HEK293 (cell line): ENCODE measurements at regions not wholly inside any gene's neighbourhood (a gene's known extent, or its start where the extent isn't known, plus 50 kb on each side); places are given as distances from the start of the nearest gene placed in this dataset.

Source experiments
- GLIS2 ChIP-seq: fragments of 450-650 bp; formaldehyde crosslinking; IDR thresholded peaks from 2 replicates; pipeline ENCODE4 v1.5.1; 2016; ENCODE audit warnings: missing biosample characterization, missing genetic modification characterization
- TF ChIP-seq, protein P1 (sequence below): fragments of 450-650 bp; formaldehyde crosslinking; IDR thresholded peaks from 2 replicates; pipeline ENCODE4 v1.5.1; 2016; ENCODE audit warnings: missing biosample characterization, missing genetic modification characterization

DNA sequence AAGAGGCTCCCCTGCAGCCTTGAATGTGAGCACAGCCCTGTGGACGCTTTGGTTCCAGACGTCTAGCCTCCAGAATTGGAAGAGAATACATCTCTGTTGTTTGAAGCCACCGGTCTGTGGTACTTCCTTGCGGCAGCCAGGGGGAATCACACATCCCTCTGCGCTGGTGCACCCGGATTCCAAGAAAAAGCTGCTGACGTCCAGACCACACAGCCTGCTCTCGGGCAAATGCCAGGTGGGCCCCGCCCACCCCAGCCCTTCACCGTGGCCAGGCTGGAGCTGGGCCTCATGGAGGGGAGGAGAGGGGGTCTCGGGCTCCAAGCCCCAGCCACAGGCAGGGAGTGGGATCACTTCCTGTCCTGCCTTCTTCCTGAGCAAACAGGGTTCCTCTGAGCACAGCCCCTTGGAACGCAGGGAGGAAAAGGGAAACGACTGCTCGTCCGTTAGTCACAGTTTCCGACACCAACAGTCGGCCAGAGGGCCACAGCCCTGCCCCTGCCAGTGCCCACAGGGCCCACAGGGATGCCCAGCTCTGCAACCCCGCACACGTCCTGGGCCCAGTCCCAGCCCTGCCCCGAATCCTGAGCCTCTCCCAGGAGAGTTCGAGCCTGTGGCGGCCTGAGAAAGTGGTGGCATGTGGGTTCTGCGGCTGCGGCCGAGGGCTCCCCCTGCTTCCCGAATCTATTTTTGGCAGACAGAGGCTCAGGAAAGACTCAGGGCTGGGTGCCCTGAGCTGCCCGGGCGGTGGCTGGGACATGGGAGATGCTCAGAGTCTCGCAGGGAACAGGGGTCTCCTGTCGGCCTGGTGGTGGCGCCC is 85.3 kb downstream of the RFLNA start:
- TF ChIP-seq GLIS2 (tag by site-specific recombination) = no peak
- TF ChIP-seq, protein P1, sequence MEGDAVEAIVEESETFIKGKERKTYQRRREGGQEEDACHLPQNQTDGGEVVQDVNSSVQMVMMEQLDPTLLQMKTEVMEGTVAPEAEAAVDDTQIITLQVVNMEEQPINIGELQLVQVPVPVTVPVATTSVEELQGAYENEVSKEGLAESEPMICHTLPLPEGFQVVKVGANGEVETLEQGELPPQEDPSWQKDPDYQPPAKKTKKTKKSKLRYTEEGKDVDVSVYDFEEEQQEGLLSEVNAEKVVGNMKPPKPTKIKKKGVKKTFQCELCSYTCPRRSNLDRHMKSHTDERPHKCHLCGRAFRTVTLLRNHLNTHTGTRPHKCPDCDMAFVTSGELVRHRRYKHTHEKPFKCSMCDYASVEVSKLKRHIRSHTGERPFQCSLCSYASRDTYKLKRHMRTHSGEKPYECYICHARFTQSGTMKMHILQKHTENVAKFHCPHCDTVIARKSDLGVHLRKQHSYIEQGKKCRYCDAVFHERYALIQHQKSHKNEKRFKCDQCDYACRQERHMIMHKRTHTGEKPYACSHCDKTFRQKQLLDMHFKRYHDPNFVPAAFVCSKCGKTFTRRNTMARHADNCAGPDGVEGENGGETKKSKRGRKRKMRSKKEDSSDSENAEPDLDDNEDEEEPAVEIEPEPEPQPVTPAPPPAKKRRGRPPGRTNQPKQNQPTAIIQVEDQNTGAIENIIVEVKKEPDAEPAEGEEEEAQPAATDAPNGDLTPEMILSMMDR (tag by site-specific recombination) = no peak
